A549 (cell line): ENCODE measurements at regions not wholly inside any gene's neighbourhood (a gene's known extent, or its start where the extent isn't known, plus 50 kb on each side); places are given as distances from the start of the nearest gene placed in this dataset.

Experiments used
- CTCF ChIP-seq: fragments of >200 bp; sonication (Bioruptor Twin); formaldehyde crosslinking; IDR thresholded peaks from 3 replicates; pipeline ENCODE4 v1.5.1; 2016
- NPAS2 ChIP-seq: fragments of 250-450 bp; sonication (Bioruptor Pico); IDR thresholded peaks from 2 replicates; pipeline ENCODE4 v1.8.0; 2022; ENCODE audit warnings: mild to moderate bottlenecking, moderate library complexity, borderline replicate concordance
- POLR2A ChIP-seq: IDR thresholded peaks from 2 replicates; pipeline ENCODE4 v1.6.1; 2012; ENCODE audit warnings: mild to moderate bottlenecking, low read length

GRCh38 chr2:220434385-220434784 lies 807.0 kb downstream of the SLC4A3 start:
- TF ChIP-seq POLR2A (no peak), CTCF (no peak), NPAS2 (no peak)
